T-helper 17 cell (primary cell): ENCODE measurements at regions not wholly inside any gene's neighbourhood (a gene's known extent, or its start where the extent isn't known, plus 50 kb on each side); places are given as distances from the start of the nearest gene placed in this dataset.

Experiments used
- ATAC-seq: fragments of 150-1000 bp; cut with Tn5 transposase; 2 replicates; pipeline ENCODE4 v1.10.0; 2021; ENCODE audit warnings: mild to moderate bottlenecking, moderate library complexity
- DNase-seq, 3 donors: peaks; one replicate each; pipeline versions ENCODE4 v3.0.0 to v3.0.0-alpha.2; 2020 to 2021
- H3K9me3 ChIP-seq: one replicate; pipeline ENCODE4 v1.7.0; 2013; ENCODE audit warnings: low read length, mild to moderate bottlenecking; ENCODE audit not compliant: control insufficient read depth, poor library complexity, severe bottlenecking
- H3K27ac Mint-ChIP-seq: one replicate; pipeline ENCODE4 v1.8.0; 2022; ENCODE audit warnings: mild to moderate bottlenecking, moderate library complexity, mixed read lengths
- H3K27me3 Mint-ChIP-seq: one replicate; pipeline ENCODE4 v1.8.0; 2022; ENCODE audit warnings: mixed read lengths
- H3K36me3 Mint-ChIP-seq: one replicate; pipeline ENCODE4 v1.8.0; 2022; ENCODE audit warnings: low read depth, mixed read lengths
- H3K4me1 Mint-ChIP-seq: one replicate; pipeline ENCODE4 v1.8.0; 2022; ENCODE audit warnings: mild to moderate bottlenecking, mixed read lengths
- H3K4me3 Mint-ChIP-seq: one replicate; pipeline ENCODE4 v1.8.0; 2022; ENCODE audit warnings: mild to moderate bottlenecking, moderate library complexity, mixed read lengths

DNA sequence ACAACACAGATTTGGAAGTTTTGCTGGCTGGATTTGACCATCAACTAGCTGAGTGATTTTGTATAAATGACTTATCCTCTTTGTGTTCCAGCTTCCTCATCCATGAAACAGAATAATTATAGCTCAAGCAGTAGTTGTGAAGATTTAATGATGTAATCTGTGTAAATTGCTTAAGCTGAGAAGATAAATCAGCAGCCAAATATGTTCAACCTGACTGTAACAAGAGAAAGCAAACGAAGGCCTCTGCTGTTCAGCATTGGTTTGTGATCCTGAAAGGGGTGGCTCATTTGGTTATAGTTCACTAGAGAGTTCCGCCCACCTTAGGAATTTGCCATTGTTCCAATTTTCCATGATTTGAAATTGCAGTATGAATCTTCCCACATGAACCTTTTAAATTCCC is 75.7 kb upstream of the CCDC112 start:
- Mint-ChIP-seq H3K4me1 (no peaks in the 10 kb centered on the region), H3K4me3 (no peak overlapping the region), H3K36me3 (no peaks in the 10 kb centered on the region), H3K27ac (no peak overlapping the region), H3K27me3 (peaks cover 19% of the 10 kb centered on the region)
- H3K9me3 ChIP-seq = no peaks in the 10 kb centered on the region
- ATAC-seq = no peak
- DNase-seq = no peak

DNA sequence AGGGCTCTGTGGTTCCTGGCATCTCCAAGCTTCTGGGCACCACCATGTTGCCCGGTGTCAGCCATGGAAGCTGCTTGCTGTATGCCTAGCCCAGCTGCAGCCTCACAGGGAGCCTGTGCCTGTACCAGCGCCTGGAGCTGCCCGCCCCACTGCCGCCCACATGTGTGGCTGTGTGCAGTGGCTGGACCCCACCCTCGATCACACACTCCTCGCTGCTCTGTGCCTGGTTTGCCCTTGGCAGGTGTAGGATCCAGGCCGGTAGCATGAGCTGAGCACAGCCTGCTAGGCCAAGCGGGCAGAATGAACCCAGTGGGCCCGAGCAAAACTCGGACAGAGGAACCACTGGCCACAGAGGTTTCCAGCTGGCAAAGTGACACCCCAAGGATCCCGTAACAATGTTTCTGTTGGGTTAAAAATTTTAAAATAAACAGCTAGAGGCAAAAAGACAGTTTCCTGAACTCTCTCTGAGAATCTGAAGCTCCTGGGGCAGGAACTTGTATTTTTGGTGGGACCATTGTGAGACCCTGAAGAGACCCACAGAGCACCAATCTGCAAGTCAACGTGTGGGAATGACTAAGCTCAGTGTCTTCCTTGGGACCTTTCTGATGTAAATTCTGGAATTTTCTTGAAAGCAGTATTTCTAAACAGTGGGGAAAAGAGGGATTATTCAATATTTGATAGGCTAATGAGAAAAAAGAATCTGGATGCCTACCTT is 73.1 kb upstream of the CCDC112 start:
- Mint-ChIP-seq H3K36me3 (no peaks in the 10 kb centered on the region), H3K4me3 (no peak overlapping the region), H3K4me1 (no peaks in the 10 kb centered on the region), H3K27me3 (peaks cover 26% of the 10 kb centered on the region), H3K27ac (no peak overlapping the region)
- DNase-seq (no peak), ATAC-seq (no peak)
- no peaks in the 10 kb centered on the region for H3K9me3 ChIP-seq

DNA sequence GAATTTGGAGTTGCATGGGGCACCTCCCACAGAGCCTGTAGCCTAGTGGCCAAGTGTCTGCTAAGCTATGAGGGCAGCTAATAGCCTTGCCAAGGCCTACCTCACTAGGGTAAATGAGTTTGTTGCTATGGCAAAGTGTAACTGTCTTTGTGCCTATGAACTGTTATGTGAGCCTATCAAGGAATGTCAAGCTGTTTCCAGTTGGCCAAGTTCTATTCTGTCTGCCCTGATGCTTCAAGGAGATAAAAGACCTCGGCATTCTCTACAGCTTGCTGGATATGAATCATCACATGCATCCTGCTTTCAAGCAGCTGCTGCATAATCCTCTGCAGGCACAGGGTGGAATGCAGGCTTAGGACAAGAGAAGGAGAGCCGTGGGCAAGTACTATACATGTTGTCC is 69.8 kb upstream of the CCDC112 start:
- no peak for ATAC-seq
- Mint-ChIP-seq H3K4me1 (no peaks in the 10 kb centered on the region), H3K4me3 (no peak overlapping the region), H3K27ac (no peak overlapping the region), H3K36me3 (no peaks in the 10 kb centered on the region), H3K27me3 (peaks cover 41% of the 10 kb centered on the region)
- no peaks in the 10 kb centered on the region for H3K9me3 ChIP-seq
- no peak for DNase-seq

DNA sequence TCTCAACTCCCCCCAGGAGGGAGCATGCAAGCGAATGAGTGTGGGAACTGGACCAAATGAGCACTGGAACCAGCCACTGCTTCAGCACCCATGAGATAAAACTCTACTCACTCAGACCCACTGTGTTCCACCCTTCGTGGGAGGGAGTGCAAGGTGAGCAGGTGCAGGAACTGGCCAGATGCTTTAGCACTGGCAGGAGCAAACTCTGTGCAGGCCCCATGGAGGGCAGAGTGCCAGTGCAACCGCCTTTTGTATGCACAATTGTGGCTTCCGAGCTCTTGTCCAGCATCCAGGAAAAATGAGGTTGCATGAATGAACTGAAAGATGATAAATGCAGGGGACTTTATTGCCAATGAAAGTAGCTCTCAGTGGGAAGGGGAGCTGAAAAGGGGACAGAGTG is 67.4 kb upstream of the CCDC112 start:
- peaks cover 54% of the 10 kb centered on the region for H3K27me3 Mint-ChIP-seq
- H3K4me3 Mint-ChIP-seq = no peak overlapping the region
- ATAC-seq (no peak), DNase-seq (no peak)
- H3K36me3 Mint-ChIP-seq = no peaks in the 10 kb centered on the region
- H3K9me3 ChIP-seq = no peaks in the 10 kb centered on the region
- H3K27ac Mint-ChIP-seq = no peak overlapping the region
- no peaks in the 10 kb centered on the region for H3K4me1 Mint-ChIP-seq

DNA sequence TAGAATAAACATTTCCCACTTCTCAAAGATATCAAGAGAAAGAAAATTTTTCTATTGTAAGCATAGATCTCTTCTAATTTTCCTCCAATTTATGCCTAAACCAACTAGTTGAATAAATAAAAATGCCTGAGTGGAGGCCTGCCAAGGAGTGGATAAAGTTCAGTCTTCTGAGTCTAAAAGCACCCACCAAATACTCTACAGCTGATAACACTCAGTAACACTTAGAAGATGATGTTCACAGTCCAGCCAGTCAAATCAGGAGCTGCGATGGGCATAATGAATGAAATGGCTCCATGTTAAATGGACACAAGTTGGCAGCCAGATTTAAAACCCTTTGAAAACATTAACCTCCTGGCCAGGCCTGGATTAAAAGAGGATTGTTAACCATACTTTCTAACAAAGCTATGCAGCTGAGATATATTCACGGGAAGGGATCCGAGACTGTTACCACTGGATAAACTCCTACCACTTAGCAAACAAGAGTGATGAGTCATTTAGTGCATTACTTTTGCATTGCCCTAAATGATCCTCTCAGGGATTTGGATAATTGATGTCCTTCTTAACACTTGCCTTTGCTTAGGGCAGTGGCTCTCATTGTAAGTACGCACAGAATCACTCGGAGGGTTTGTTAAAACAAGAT is 63.7 kb upstream of the CCDC112 start:
- DNase-seq (no peak), ATAC-seq (no peak)
- no peaks in the 10 kb centered on the region for H3K4me1 Mint-ChIP-seq
- no peaks in the 10 kb centered on the region for H3K36me3 Mint-ChIP-seq
- H3K27me3 Mint-ChIP-seq = peaks cover 40% of the 10 kb centered on the region
- H3K27ac Mint-ChIP-seq = no peak overlapping the region
- no peak overlapping the region for H3K4me3 Mint-ChIP-seq
- H3K9me3 ChIP-seq = no peaks in the 10 kb centered on the region

DNA sequence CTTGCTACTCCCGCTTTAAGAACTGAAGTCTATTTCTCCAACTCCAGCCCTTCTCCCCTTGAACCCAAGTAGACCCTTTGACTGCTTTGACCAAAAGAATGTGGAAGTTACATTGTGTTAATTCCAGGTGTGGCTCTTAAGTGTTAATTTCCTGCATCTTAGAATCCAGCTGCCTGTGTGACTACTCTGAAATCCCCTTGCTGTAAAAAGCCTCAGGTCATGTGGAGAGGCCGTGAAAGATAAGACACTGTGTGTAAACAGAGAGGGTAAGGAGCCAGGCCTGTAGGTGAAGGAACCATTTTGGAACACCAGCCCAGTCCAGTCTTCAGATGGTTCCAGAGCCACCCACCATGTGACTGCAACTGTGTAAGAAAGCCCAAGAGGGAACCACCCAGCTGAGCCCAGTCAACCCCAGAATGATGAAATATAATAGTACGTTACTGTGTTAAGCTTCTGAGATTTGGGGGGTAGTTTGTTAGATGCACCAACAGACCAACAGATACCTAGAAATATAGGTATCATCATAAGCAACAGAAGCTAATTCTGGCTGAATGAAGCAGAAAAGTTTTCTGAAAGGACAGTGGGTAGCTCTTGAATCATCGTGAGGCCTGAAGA is 59.4 kb upstream of the CCDC112 start:
- Mint-ChIP-seq H3K4me3 (no peak overlapping the region), H3K27ac (no peak overlapping the region), H3K27me3 (peaks cover 55% of the 10 kb centered on the region), H3K36me3 (no peaks in the 10 kb centered on the region), H3K4me1 (no peaks in the 10 kb centered on the region)
- no peaks in the 10 kb centered on the region for H3K9me3 ChIP-seq
- DNase-seq (no peak), ATAC-seq (no peak)

DNA sequence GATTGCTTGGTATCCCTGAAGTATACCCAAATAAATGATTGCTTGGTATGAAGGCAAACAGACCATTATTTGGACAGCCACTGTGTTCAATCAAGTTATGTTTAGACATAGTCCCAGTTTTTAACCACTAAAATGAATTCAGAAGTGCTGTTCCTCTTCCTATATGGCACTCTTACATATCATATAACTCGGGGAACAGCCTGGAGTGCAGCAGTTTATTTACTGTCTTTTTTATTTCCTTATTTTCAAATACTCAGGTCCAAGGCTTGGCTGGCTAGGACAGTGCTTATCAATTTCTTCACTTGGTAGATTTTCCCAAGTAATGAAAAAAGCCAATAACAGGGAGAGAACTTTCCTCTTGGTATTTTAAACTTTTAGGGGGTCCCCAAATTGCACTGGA is 58.6 kb upstream of the CCDC112 start:
- no peaks in the 10 kb centered on the region for H3K36me3 Mint-ChIP-seq
- no peak for DNase-seq
- peaks cover 62% of the 10 kb centered on the region for H3K27me3 Mint-ChIP-seq
- H3K4me1 Mint-ChIP-seq = no peaks in the 10 kb centered on the region
- ATAC-seq = no peak
- no peak overlapping the region for H3K4me3 Mint-ChIP-seq
- H3K27ac Mint-ChIP-seq = no peak overlapping the region
- H3K9me3 ChIP-seq = no peaks in the 10 kb centered on the region

DNA sequence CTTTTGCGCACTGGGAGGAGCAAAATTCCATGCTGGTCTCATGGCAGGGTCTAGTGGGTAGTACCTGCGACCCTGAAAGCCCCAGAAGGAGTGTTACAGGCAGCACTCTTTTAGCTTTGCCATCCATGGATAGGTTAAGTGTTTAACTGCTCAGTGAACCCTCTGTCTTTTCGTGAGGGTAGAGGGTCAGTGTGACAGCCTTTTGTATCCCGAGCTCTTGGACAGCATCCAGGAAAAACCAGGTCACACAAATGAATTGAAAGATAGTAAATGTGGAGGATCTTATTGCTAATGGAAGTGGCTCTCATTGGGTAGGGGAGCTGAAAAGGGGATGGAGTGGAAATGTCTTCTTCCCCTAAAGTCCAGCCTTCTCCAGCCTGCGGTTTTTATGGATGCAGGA is 57.8 kb upstream of the CCDC112 start:
- DNase-seq (no peak), ATAC-seq (no peak)
- H3K27ac Mint-ChIP-seq = no peak overlapping the region
- no peaks in the 10 kb centered on the region for H3K36me3 Mint-ChIP-seq
- H3K4me1 Mint-ChIP-seq = peaks cover 2% of the 10 kb centered on the region
- no peaks in the 10 kb centered on the region for H3K9me3 ChIP-seq
- H3K27me3 Mint-ChIP-seq = peaks cover 64% of the 10 kb centered on the region
- H3K4me3 Mint-ChIP-seq = no peak overlapping the region

DNA sequence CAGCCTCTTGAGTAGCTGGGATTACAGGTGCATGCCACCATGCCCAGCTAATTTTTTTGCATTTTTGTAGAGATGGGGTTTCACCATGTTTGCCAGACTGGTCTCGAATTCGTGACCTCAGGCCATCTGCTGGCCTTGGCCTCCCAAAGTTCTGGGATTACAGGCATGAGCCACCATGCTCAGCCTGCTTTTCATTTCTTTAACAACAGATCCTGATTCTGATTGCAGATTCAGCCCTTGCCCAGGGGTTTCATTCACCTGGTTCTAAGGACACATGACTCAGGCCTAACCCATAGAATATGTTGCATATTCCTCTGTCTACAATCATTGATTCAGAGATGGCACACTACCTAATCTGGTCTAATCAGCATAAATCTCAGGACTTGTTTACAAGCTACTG is 56.1 kb upstream of the CCDC112 start:
- Mint-ChIP-seq H3K36me3 (no peaks in the 10 kb centered on the region), H3K4me3 (no peak overlapping the region), H3K4me1 (peaks cover 2% of the 10 kb centered on the region), H3K27me3 (peaks cover 66% of the 10 kb centered on the region), H3K27ac (no peak overlapping the region)
- no peaks in the 10 kb centered on the region for H3K9me3 ChIP-seq
- DNase-seq = no peak
- no peak for ATAC-seq

DNA sequence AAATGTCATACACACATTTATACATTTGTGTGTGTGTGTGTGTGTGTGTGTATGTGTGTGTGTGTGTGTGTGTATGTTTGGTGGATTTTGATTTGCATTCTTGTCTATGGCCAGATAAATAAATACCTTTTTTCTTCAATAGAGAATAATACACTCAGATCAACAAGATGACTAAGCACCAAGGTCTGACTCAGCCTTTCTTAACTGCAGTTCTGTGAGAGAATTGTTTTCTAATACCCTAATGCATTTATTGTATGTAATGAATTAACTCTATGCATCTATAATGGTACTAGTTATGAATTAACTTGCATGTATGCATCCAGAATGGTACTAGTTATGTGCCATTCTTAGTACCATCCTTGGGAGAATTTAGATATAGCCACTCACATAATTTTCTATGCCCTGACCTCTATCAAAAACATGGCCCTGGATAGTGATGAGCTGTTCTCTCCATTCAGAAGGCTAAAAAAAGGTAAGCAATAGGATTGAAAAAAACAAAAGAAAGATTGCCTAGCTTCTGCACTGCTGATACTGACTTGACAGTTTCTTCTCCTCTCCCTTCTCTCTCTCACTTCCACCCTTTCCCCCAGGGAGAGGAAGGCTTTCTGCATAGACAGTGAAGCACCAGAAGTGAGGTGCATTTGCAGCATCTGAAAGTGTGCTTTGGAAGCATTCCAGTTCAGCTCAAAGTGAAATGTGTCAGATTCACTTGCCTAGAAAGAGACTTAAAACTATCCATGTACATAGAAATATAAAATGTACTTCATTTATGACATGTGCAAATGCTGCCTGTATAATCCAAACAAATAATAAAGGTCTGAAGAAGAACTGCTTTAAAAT is 55.1 kb upstream of the CCDC112 start:
- no peak for ATAC-seq
- H3K27ac Mint-ChIP-seq = no peak overlapping the region
- DNase-seq = no peak
- H3K9me3 ChIP-seq = no peaks in the 10 kb centered on the region
- no peak overlapping the region for H3K4me3 Mint-ChIP-seq
- peaks cover 2% of the 10 kb centered on the region for H3K4me1 Mint-ChIP-seq
- H3K27me3 Mint-ChIP-seq = peaks cover 70% of the 10 kb centered on the region
- no peaks in the 10 kb centered on the region for H3K36me3 Mint-ChIP-seq

DNA sequence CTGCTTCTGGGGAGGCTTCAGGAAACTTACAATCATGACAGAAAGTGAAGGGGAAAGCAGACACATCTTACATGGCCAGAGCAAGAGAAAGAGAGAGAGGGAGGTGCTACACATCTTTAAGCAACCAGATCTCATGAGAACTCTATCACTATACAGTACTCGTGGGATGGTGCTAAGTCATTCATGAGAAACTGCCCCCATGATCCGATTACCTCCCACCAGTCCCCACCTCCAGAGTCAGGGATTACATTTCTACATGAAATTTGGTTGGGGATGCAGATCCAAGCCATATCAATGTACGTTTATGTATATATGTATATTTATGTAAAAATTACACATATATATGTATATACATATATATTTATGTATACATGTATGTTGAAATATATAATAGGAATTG is 54.4 kb upstream of the CCDC112 start:
- H3K9me3 ChIP-seq = no peaks in the 10 kb centered on the region
- Mint-ChIP-seq H3K27me3 (peaks cover 70% of the 10 kb centered on the region), H3K4me1 (peaks cover 2% of the 10 kb centered on the region), H3K4me3 (no peak overlapping the region), H3K27ac (no peak overlapping the region), H3K36me3 (no peaks in the 10 kb centered on the region)
- DNase-seq = no peak
- no peak for ATAC-seq

DNA sequence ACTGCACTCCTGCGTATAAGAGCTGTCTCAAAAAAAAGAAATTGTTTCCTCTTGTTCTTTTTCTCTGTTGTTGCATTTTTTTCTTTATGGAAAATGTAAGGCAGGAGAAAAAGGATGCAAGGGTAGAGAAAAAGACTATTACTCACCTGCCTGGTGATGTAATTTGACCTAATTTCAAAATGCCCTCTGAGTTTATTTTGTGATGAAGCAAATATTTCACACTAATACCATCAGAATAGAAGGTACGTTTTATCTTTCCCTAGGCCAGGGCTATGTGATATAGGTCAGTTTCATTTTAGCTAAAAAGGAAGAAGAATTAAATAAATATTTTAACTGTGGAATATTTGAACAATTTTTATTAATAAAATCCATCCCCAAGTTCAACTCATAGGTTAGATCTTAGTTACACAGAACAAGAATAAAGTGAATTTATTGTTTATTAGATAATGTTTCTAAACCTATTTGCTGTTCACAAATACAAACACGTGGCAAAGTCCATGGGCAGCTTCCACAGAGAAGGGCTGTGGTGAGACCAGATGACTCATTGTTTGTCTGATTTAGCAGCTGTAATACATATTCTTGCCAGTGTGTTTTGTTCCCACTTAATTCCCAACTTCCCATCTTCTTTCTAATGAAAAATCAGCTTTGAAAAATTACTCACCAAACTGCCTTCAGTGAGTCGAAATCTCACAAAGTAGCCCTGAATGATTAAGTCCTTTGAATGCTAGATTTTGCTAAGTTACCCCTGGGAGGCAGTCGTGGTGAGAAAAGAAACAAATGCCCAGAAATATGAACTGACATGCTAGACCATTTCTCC is 52.8 kb upstream of the CCDC112 start:
- Mint-ChIP-seq H3K4me3 (no peak overlapping the region), H3K27ac (no peak overlapping the region), H3K27me3 (peaks cover 65% of the 10 kb centered on the region), H3K36me3 (no peaks in the 10 kb centered on the region), H3K4me1 (peaks cover 2% of the 10 kb centered on the region)
- DNase-seq = no peak
- no peaks in the 10 kb centered on the region for H3K9me3 ChIP-seq
- ATAC-seq = no peak

DNA sequence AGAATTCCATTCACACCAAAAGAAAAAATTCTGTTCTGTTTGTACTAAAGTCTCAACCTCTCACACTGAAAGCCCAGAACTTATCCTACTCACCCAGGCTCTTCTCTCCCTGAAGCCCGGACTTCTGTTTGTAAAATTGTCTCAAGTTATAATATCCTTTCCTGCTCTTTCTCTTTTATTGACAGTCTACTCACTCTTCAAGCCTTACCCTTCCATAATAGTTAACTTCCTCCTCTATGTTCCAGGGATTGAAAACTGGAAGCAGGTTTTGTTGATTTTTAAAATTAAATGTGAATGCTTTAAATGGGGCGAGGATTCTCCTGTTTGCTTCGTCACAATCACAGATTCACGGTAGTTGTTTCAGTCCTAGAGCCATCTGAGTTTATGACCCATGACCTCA is 51.7 kb upstream of the CCDC112 start:
- Mint-ChIP-seq H3K36me3 (no peaks in the 10 kb centered on the region), H3K4me1 (peaks cover 2% of the 10 kb centered on the region), H3K4me3 (no peak overlapping the region), H3K27ac (no peak overlapping the region), H3K27me3 (peaks cover 55% of the 10 kb centered on the region)
- no peaks in the 10 kb centered on the region for H3K9me3 ChIP-seq
- DNase-seq (no peak), ATAC-seq (no peak)
